NCI-H69 (cell line): ENCODE measurements at regions not wholly inside any gene's neighbourhood (a gene's known extent, or its start where the extent isn't known, plus 50 kb on each side); places are given as distances from the start of the nearest gene placed in this dataset.
A peak's percentile ranks its signal among the peaks of the same experiment; 100 is the strongest.

ENCODE experiments used
- DNase-seq: peaks from one replicate; lab custom pipeline; 2025; lab: John Stamatoyannopoulos, UW

DNA sequence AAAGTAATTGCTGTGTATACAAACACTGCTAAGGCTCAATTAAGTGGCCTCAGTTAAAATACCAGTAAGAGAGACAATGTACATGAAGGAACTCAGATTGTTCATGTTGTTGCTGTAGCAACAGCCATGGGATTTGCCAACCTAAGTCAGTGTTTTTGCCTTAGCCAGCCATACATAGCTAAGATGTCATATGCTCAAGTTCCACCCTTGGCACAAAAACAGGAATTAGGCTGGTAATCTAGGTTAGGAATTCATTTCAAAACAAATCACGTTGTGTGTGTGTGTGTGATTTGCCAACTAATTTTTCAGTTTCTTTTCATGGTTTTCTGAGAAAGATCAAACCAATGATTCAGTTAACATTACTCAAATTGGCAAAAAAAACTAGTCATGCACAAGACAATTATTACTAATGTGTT, 143.7 kb upstream of the KCNMB2 start:
- DNase-seq: peak; percentile 61

DNA sequence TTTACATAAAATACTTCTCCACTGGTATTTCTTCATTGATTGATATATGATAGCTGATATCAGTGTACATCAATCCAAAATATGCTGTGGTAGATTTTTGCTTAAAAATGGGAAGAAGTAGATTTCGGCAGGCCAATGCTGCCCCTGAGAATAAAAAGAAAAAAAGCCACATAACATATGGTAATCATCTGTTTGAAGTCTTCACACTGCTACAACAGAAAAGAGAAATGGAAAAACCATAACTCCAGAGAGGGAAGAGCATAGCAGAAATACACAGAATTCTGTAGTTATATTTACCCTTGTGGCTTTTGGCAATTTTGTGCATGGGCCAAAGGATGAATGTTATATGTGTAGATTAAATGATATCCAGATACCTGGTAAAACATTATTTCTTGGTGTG, 143.1 kb upstream of the KCNMB2 start:
- no peak for DNase-seq

DNA sequence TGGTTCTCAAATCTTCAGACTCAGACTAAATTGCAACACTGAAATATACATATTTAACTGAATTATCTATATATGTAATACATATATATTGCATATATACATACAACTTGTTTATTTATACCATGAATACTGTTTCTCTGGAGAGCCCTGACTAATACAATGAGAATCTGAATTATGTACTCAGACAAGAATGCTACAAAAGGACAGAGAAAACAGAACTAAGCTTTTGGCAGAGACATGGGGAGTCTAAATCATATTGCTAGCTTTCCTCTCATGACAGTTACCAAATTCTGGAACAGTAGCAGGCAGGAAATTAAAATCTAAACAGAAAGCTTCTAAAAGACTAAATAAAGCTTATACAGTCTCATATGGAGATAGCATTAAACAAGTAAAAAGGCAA, 142.4 kb upstream of the KCNMB2 start:
- DNase-seq: no peak

DNA sequence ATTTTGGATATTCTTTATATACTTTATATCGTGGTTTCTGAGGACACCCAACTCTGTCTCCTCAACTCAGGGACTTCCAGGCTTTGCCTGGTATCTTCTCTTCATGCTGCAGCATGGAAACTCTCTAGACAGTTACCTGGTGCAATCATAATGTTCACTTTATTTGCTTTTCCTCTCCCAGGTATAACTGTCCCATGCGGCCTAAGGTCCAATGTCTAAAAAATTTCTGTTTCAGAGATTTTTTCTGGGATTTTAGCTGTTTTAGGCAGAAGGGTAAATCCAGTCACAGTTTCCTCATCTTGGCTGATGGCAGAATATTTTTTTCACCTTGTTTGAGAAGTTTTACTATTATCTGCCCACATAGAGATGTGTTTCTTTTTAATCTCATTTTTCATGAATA, 139.9 kb upstream of the KCNMB2 start:
- no peak for DNase-seq

DNA sequence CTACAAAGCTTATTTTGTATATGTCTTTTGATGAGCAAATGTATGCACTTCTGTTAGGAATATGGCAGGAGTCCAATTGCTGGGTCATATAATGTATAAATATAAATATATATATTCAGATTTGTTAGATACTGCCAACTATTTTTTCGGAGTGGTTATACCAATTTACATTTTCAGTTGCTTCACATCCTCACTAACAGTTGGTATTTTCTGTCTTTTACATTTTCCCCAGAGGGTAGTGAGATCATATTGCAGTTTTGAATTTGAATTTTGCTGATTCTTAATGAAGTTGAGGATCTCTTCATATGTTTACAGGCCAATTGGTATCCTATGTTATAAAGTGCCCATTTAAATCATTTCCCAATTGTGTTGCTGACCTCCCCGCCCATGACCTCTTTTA, 139.0 kb upstream of the KCNMB2 start:
- DNase-seq: no peak

DNA sequence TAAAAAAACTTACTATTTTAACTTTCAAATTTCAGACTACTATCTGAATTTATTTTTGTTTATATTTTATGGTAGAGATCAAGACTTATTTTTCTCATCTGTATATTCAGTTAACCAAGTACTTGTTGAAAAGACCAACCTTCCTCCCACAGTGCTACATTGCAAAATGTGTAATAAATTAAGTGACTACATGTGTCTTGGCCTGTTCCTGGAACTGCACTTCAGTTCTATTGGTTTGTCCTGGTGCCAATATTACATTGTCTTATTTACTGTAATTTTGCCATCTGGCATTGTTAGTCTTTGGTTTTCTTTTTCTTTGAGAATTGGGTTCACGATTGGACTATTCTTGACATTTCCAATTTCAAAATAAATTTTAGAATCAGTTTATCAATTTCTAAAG, 138.4 kb upstream of the KCNMB2 start:
- DNase-seq: peak; percentile 27

DNA sequence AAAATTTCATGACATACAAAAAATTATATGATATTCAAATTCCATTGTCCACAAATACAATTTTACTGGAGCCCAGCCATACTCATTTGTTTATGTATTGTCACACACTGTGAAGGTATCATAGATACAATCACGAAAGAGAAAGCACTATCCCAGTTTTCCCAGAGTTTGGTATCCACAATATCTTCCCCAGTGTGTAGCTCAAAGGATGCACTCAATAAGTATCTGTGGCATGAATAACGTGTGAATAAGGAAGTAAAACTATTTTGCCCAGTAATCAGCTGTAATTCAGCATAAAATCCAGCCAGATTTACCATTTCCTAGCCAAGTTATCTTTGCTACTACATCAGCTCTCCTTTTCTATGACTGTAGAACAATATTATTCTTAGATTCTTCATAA, 131.3 kb upstream of the KCNMB2 start:
- no peak for DNase-seq

DNA sequence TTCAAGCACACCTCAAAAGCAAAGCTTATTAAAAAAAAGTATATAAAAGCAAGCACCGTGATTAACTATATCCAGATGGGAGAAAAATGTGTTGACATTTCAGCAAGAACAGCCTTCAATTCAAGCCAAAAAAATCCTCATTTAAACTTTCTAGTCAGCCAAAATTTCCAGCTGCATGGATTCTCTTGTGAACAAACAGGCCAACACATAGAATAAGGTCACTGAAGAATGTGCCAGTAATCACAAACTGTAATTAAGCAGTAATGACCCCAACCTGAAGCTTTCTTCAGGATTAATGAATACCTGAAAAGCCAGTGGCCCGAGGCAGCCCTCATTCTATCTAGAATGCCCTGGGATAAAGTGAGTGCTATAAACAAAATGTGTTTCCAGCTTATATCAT, 130.7 kb upstream of the KCNMB2 start:
- peak; percentile 83 for DNase-seq

DNA sequence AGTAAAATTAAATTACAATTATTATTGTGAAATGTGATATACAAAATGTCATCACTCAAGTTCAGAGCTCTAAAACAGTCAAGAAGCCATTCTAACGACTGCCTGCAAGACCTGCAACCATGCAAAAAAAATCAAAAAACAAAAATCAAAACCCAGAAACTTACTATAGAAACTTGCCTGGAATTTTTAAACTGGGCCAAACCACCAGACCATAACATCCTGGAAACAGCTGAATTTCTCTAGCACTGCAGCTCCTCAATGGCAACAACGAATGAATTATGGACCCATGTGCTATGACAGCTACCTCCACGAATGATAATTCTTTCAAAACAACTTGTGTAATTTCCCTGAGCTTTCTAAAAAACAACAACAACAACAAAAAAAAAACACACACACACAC, 130.0 kb upstream of the KCNMB2 start:
- no peak for DNase-seq

DNA sequence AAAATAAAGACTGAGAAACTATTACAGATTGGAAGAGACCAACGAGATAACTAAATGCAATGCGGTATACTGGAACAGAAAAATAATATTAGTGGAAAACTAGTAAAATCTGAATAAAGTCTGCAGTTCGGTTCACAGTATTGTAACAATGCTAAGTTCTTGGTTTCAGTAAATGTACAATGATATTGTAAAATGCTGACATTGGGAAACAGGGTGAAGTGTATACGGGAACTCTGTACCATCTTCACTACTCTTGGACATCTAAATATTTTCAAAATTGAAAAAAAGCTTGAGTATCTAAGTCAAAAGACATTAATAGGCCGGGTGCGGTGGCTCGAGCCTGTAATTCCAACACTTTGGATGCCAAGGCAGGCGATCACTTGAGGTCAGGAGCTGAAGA, 120.9 kb upstream of the KCNMB2 start:
- DNase-seq: no peak

DNA sequence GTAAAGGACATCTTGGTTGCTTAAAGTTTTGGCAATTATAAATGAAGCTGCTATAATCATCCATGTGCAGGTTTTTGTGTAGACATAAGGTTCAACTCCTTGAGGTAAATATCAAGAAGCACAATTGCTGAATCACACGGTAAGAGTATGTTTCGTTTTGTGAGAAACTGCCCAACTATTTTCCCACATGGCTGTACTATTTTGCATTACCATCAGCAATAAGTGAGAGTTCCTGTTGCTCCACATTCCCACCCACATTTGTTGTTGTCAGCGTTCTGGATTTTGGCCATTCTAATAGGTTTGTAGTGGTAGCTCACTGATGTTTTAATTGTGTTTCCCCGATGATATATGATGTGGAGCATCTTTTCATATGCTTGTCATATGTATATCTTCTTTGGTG, 118.5 kb upstream of the KCNMB2 start:
- DNase-seq: no peak

DNA sequence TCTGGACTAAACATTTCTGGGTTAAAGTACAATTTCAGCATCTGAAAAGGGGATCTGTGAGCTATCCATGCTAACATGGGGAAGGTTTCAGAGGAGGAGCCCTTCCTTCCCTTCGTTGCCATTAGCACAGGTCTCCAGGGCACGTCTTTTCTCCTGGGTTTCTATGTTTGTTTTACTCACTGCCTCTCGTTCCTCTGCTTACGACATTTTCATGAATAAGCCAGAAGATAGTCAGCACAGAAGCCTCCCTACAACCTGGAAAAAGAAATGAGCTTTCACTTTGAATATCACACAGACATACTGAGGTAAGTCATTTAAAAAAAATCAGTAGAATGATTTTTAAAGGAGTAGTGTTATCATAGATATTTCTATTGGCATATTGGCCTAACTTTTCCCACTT, 117.2 kb upstream of the KCNMB2 start:
- DNase-seq: peak; percentile 93

DNA sequence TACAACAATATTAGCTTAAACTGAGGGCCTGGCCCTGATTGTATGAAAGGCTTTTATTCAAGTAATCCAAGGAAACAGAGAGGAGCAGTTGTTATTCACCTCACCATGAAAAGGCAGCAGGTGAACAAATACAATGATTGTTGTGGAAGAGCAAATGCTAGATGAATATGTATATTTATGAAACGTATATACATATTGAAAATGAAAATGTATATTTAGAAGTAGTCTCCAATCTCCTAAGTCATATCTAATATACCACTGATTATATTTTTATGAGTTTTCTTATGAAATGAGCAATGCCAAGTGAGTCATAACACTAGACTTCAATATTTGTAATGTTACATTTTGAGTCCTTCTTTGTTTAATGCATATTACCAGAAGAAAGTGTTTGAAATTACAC, 116.2 kb upstream of the KCNMB2 start:
- DNase-seq: peak; percentile 89

DNA sequence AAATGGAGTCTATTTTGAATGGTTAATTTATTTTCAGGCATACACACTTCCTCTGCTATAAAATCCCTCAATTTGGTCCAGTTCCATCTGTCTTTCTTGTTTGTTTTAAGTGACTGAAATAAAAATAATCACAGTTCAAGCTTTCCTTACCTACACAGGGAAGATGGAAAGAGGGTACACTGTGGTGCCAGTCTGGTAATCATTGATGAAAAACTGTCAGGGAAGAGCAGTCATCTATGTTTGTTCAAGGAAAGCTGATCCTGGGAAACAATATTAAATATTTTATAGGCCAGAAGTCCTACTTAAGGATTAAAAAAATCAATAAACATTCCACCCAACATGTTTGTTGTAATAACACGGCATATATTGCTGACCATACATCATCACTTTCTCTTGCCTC, 115.2 kb upstream of the KCNMB2 start:
- peak; percentile 87 for DNase-seq

DNA sequence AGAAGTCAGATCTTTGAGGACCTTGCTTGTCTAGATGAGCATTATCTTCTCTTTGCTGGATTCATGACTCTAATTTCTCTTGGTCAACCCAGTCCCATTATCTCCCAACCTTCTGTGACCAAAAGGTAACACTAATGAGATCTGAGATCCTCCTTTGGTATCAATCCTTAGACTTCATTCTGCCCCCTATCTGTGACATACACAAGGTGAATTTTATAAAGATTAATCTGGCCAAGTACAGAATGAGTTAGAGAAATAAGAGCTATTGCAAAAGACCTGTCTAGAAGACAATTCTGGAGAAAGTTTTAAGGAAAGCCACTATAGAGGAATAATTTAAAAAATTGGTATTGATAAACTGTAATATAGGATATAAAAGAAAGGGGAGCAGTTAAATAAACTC, 113.8 kb upstream of the KCNMB2 start:
- DNase-seq: peak; percentile 60

DNA sequence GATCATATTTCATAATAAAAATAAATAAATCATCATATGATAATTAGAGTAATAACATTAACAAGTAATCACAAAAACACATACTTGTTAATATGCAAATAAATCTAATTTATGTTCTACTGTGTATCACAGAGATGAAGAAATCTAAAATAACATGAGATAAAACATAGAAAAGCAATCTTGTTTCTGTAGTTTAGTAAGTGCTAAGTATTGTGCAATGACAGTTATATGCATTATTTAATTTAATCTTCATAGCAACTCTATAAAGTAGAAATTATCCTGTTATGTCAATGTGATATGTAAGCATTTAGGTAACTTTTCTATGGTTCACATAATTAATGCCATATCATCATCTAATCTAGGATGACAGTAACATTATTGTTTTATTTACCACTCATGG, 108.2 kb upstream of the KCNMB2 start:
- DNase-seq: no peak

DNA sequence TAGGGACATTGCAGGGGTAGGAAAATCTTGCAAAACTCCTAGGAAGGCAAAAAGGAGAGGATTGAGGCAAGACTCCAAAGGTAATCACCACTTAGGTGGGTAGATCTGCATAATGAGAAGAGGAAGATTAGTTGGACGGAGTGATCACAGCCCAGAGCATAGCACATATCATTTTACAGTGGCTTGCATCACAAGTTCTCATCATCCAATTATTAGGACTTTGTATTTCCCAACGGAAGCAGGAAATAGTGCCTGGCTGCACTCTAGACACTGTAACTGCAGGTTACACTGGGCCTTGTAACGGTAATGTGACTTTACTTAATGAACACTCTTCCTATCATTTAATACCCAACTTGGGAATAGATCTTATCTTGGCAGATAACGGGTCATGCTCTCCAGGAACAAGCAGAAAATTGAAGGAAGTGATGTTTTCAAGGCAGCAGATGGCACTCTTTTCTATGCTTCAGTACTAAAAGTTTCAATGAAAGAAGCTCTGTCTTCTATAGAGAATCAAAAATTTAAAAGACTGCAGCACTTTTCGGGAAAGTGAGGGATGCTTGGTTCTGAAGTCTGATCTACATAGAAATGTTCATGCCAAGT, 101.9 kb upstream of the KCNMB2 start:
- DNase-seq: peak; percentile 86

DNA sequence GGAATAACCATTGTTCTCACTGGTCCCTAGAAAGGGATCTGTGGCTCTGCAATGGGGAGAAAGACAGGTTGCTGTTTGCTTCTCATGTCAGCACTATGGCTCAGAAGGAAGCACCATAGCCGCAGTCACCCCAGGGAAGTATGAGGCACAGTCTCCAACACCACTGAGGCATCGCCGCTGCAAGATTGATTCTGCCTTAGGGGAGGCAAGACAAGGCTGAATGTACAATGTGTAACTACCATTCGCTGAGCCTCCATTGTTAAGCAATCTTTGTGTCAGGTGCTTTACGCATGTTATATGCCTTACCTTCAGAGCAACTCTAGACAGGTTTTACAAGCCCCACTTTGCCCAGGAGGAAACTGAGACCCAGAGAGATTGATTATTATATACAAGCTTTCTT, 100.7 kb upstream of the KCNMB2 start:
- peak; percentile 51 for DNase-seq

DNA sequence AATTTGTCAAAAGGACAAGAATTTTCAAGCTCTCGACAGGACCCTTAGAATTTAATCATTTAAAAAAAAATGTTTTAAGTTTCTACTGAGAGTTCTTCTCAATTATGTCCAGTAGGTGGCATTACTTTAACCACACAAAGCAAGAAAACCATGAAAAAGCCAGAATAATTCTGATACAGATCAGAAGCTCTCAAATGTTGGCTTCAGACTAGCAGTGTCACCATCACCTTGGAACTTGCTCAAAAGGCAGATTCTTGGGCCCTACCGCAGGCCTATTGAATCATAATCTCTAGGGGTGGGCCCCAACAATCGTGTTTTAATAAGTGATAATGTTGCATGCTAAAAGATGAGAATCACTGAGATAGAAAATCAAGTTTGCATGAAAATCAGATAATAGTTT, 99.5 kb upstream of the KCNMB2 start:
- peak; percentile 89 for DNase-seq

DNA sequence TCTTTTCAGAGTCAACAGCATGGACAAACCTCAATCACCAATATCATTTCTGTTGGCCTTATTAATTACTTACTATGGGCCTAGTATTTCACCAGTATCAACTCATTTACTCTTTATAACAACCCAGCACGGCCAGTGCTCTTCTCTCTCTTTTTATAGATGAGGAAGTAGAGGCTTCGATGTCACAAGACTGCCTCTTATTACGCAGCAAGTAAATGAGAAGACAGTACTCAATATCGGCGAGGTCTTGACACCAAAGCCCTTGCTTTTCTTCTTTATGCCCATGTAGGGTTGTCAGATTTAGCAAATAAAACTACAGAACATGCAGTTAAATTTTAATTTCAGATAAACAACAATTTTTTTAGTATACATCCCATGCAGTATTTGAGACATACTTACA, 99.0 kb upstream of the KCNMB2 start:
- DNase-seq: no peak

DNA sequence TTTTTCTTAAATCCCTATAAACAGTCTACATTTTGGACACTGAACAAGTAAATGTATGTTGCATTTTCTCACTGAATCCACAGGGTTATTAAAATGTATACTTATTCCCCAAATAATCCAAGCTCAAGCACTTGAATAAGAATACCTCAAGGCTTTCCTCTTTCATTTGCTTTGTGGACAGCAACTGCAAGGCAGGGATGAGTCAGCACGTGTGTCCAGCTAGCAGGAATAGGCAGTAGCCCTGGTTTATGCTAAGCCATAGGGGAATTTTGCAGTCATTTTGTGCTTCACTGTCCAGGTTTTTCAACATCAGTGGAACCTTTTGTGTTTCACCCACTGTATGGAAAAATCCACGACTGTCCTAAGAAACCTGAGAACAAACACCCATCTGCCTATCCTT, 96.7 kb upstream of the KCNMB2 start:
- peak; percentile 87 for DNase-seq

DNA sequence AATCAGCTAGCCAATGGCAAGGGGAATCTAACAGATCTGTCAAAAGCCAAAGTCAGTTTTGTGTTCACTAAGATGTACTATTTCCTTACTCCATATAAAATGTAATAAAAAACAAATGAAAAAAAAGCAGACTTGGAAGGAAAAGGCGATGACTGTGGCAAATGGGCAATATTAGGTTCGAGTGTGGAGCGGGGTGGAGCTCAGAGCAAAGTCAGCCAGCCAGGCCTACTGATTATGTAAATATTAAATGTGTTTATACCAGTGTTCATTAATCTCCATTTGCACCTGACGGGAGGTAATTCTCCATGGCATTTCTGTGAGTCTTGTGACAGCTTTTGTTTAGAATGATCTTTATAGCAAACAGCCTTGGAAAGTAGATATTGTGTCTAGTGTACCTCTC, 96.2 kb upstream of the KCNMB2 start:
- peak; percentile 93 for DNase-seq

DNA sequence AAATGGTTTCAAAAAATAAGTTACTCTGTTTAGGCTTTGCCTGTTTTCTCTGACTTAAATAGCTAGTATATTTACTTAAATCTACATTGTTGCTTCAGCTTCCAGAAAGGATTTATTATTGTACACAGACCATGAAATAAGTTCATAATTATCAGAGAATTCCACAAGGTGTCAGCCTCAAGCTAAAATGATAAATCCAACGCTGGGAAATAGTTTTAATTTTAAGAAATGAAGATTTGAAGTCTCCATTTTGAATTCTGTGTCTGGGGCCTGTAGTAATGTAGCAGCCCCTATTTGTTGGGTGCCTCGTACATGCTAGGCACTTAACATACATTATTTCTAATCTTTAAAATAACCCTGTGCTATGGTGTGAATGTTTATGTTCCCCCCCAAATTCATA, 92.6 kb upstream of the KCNMB2 start:
- peak; percentile 55 for DNase-seq

DNA sequence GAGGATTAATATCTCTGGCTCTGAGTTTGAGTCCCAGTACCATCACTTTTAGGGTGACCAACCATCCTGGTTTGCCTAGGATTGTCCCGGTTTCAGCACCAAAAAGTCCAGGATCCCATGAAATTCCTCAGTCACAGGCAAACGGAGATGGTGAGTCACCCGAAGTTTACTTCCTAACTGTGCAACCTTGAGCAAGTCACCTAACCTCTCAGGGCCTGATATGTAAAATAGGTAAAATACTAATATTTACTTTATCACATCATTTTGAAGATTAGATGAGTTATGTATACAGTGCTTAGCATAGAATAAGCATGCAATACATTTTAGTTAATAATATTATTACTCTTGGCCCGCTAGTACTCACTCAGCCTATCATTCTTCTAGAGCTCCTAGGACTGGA, 91.1 kb upstream of the KCNMB2 start:
- DNase-seq: no peak

DNA sequence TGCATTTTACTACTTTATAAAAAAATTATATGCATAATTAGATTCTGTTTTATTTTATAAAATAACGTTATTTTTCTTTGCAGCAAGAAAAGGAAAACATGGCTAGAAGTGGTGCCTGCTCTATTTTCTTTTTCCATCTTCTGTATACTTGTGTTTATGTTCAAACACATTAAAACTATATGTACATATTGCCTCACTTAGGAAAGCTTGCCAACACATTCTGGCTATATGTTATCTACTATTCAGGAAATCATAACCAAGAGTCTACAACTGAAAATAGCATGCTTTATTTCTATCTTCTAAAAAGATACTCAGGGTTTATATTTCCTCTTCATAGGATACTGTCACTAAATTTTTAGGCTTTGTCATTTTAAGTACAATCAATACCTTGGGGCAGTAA, 90.2 kb upstream of the KCNMB2 start:
- DNase-seq: peak; percentile 42
